Stimulated activated naive CD8-positive, alpha-beta T cell treated with anti-CD3 and anti-CD28 coated beads, Interleukin-15, Interleukin-2, amounts not matched to agents 100 ng/mL and 50 ng/mL, for 24 hours (primary cell): ENCODE measurements at regions not wholly inside any gene's neighbourhood (a gene's known extent, or its start where the extent isn't known, plus 50 kb on each side); places are given as distances from the start of the nearest gene placed in this dataset.

Source experiments
- H3K27ac Mint-ChIP-seq: one replicate; pipeline ENCODE4 v1.8.0; 2021; ENCODE audit warnings: mild to moderate bottlenecking, mixed read lengths
- H3K27me3 Mint-ChIP-seq: one replicate; pipeline ENCODE4 v1.8.0; 2021; ENCODE audit warnings: mixed read lengths
- H3K36me3 Mint-ChIP-seq: one replicate; pipeline ENCODE4 v1.8.0; 2021; ENCODE audit warnings: low read depth, mixed read lengths
- H3K4me1 Mint-ChIP-seq: one replicate; pipeline ENCODE4 v1.8.0; 2021; ENCODE audit warnings: low read depth, mixed read lengths
- H3K4me3 Mint-ChIP-seq: one replicate; pipeline ENCODE4 v1.8.0; 2021; ENCODE audit warnings: mild to moderate bottlenecking, mixed read lengths
- H3K9me3 Mint-ChIP-seq: one replicate; pipeline ENCODE4 v1.8.0; 2021; ENCODE audit warnings: mixed read lengths

DNA sequence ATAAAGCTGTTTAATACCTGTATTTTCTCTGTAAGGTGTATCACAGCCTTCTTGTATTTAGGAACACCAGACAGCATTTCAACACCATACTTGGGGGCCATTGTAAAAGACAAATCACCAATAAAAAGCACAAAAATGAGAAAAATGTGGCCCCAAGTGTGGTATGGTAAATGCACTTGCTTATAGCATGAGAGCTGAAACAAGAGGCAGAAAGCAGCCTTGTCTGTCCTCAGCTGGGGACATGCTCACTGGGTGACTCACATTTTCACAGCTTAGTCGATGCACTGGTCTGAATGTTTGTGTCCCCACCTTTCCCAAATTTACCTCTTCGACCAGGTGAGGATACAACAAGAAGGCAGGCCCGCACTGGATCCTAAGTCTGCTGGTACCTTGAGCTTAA is 639.7 kb upstream of the AGA start:
- no peak overlapping the region for H3K27ac Mint-ChIP-seq
- H3K4me3 Mint-ChIP-seq, result no peak overlapping the region
- no peaks in the 10 kb centered on the region for H3K36me3 Mint-ChIP-seq
- peaks cover 16% of the 10 kb centered on the region for H3K9me3 Mint-ChIP-seq
- H3K4me1 Mint-ChIP-seq, result no peaks in the 10 kb centered on the region
- no peaks in the 10 kb centered on the region for H3K27me3 Mint-ChIP-seq

DNA sequence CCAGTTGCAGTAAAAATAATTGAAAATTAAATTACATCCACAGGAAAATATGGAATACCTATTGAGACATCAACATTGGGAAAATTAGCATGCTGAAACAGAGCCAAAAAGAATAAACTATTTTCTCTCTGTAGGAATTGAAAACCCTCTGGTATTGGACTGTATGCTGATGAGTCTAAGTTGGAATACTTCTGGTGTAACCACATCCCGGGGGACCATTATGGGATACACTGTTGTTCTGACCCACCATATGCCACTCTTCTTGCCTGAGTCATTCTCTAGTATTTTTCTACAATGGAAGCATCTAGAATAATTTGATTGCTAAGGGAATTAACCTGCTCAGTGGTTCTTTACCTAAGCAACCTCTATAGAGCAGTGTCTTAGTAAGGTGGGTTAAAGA is 640.7 kb upstream of the AGA start:
- Mint-ChIP-seq H3K27me3 (no peaks in the 10 kb centered on the region), H3K27ac (no peak overlapping the region), H3K9me3 (peaks cover 16% of the 10 kb centered on the region), H3K4me3 (no peak overlapping the region), H3K36me3 (no peaks in the 10 kb centered on the region), H3K4me1 (no peaks in the 10 kb centered on the region)

DNA sequence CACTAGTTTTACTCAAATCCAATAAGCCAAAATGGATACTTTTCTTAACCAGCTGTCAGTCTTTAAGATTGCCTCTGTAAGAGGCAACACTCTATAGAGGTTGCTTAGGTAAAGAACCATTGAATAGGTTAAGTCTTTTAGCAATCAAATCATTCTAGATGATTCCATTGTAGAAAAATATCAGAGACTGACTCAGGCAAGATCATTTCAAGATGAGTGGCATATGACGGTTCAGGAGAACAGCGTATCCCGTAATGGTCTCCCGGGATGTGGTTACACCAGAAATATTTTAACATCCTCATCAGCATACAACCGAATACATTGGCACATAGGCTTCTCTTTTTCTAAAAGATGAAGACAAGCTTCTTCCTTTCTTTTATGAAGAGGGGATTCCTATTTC is 641.7 kb upstream of the AGA start:
- Mint-ChIP-seq H3K36me3 (no peaks in the 10 kb centered on the region), H3K4me1 (no peaks in the 10 kb centered on the region), H3K9me3 (peaks cover 16% of the 10 kb centered on the region), H3K27ac (no peak overlapping the region), H3K27me3 (no peaks in the 10 kb centered on the region), H3K4me3 (no peak overlapping the region)

DNA sequence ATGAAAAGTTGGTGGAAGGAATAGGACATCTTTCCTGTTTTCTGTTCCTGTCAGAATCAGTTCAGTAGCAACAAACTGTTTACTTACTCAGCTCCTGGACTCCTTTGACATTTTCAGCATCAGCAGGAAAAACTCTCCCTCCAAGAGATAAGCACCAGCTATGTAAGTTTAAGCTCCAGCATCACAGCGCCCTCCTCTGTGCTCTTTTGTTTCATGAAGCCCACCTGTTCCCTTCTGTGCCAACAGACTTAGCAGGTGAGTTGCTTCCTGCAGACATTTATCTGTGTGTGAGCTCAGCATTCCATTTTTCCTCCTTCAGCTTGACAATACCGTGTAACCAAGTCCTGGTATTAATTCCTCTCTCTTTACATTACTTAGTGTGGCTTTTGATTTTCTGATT is 644.1 kb upstream of the AGA start:
- H3K9me3 Mint-ChIP-seq, result peaks cover 9% of the 10 kb centered on the region
- H3K27me3 Mint-ChIP-seq, result no peaks in the 10 kb centered on the region
- H3K4me1 Mint-ChIP-seq, result no peaks in the 10 kb centered on the region
- H3K27ac Mint-ChIP-seq, result no peak overlapping the region
- H3K36me3 Mint-ChIP-seq, result no peaks in the 10 kb centered on the region
- H3K4me3 Mint-ChIP-seq, result no peak overlapping the region

DNA sequence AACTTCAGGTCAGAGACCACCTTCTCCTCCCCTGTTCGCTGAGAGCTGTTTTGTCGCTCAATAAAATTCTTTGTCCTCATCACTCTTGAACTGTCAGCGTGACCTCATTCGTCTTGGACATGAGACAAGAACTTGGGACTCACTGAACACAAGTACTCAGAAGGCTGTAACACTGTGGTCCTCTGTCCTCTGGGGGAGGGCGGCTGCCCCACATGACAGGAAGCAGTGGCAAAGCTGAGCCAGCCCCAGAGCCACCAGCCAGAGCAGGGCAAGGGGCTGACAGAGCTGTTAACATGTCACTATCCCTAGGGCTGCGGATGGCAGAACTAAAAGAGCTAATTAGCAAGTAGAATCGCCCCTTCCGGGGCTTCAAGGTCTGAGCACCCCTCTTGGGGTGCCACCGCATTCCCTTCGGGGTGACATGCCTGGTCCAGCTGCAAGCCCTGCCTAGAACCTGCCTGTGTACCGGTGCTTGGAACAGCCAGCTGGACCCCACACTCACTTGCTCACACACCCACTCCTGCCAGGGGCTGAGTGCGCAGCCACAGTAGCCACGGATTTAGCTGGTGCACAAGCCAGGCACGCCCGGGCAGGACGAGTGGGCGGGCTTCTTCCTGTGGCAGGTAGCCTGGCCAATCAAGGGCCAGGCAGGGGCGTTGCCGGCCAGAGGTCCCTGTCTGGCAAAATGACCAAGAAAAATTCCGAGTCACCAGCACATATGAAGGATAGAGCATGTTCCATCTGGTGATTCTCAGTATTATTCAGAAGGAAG is 648.6 kb upstream of the AGA start:
- Mint-ChIP-seq H3K9me3 (no peaks in the 10 kb centered on the region), H3K27ac (no peak overlapping the region), H3K4me3 (no peak overlapping the region), H3K4me1 (no peaks in the 10 kb centered on the region), H3K27me3 (no peaks in the 10 kb centered on the region), H3K36me3 (no peaks in the 10 kb centered on the region)

DNA sequence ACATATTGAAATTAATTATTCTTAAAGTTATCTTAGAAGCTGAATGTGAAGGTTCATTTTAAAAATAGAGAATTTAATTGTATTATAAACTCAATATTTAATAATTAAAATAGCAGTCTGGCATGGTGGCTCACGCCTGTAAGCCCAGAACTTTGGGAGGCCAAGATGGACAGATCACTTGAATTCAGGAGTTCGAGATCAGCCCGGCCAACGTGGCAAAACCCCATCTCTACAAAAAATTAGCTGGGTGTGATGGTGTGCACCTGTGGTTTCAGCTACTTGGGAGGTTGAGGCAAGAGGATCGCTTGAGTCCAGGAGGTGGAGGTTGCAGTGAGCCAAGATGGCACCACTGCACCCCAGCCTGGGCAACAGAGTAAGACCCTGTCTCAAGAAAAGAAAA is 659.9 kb upstream of the AGA start:
- Mint-ChIP-seq H3K27me3 (no peaks in the 10 kb centered on the region), H3K36me3 (no peaks in the 10 kb centered on the region), H3K27ac (no peak overlapping the region), H3K4me3 (no peak overlapping the region), H3K4me1 (no peaks in the 10 kb centered on the region), H3K9me3 (no peaks in the 10 kb centered on the region)

GRCh38 chr4:178105242-178105641 is 663.0 kb upstream of the AGA start:
- Mint-ChIP-seq H3K36me3 (no peaks in the 10 kb centered on the region), H3K4me3 (no peak overlapping the region), H3K9me3 (no peaks in the 10 kb centered on the region), H3K4me1 (no peaks in the 10 kb centered on the region), H3K27me3 (no peaks in the 10 kb centered on the region), H3K27ac (no peak overlapping the region)

- Mint-ChIP-seq H3K4me1 (no peaks in the 10 kb centered on the region), H3K4me3 (no peak overlapping the region), H3K9me3 (peaks cover 9% of the 10 kb centered on the region), H3K27ac (no peak overlapping the region), H3K36me3 (no peaks in the 10 kb centered on the region), H3K27me3 (no peaks in the 10 kb centered on the region)
These were observed 694.6 kb upstream of the AGA start for GRCh38 chr4:178136736-178137345.

- H3K27me3 Mint-ChIP-seq, result no peaks in the 10 kb centered on the region
- peaks cover 9% of the 10 kb centered on the region for H3K9me3 Mint-ChIP-seq
- H3K36me3 Mint-ChIP-seq, result no peaks in the 10 kb centered on the region
- no peaks in the 10 kb centered on the region for H3K4me1 Mint-ChIP-seq
- no peak overlapping the region for H3K4me3 Mint-ChIP-seq
- no peak overlapping the region for H3K27ac Mint-ChIP-seq
These were observed 695.7 kb upstream of the AGA start for GRCh38 chr4:178137732-178138471.

DNA sequence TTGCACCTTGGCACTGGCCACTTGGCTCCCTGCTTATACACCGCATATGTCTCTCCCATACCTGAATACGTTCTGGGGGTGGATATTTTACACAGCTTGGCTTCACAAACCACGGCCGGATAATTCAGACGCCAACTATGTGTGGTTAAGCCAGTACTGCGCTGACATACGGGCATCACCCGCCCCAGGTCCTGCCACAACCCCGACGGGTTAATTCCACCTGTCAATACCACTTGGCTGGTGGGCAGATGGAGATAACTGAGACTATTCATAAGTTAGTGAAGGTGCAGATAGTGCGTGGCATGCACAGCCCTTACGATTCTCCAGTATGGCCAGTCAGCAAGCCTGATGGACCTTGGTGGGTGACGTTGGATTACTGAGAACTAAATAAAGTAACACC is 696.3 kb upstream of the AGA start:
- H3K9me3 Mint-ChIP-seq, result peaks cover 9% of the 10 kb centered on the region

GRCh38 chr4:178140326-178140915 is 698.2 kb upstream of the AGA start:
- H3K9me3 Mint-ChIP-seq, result peaks cover 5% of the 10 kb centered on the region
- no peaks in the 10 kb centered on the region for H3K36me3 Mint-ChIP-seq
- H3K4me1 Mint-ChIP-seq, result no peaks in the 10 kb centered on the region
- H3K27ac Mint-ChIP-seq, result no peak overlapping the region
- no peaks in the 10 kb centered on the region for H3K27me3 Mint-ChIP-seq
- no peak overlapping the region for H3K4me3 Mint-ChIP-seq

More for the DNA sequence above, 696.3 kb upstream of the AGA start:
- no peaks in the 10 kb centered on the region for H3K27me3 Mint-ChIP-seq
- no peaks in the 10 kb centered on the region for H3K4me1 Mint-ChIP-seq
- no peaks in the 10 kb centered on the region for H3K36me3 Mint-ChIP-seq
- no peak overlapping the region for H3K4me3 Mint-ChIP-seq
- H3K27ac Mint-ChIP-seq, result no peak overlapping the region

DNA sequence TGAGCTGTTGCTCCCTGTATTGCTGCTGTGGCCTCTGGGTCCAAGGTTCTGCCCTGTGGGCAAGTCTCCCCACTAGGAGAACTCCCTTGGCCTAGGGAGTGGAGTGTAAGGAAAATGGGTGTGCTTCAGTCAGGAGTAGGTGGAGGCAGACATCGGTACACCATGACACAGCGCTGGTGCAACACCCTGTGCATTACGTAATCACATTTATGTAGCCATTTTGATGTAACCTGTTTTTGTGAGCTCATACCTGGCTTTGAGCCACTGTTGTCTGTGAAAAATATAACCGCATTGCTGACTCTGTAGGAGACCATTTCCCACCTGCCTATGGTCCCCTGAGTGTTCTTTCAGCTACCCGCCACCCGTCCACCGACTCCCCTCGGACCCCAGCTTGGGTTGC is 700.5 kb upstream of the AGA start:
- H3K4me3 Mint-ChIP-seq, result no peak overlapping the region
- no peaks in the 10 kb centered on the region for H3K4me1 Mint-ChIP-seq
- H3K36me3 Mint-ChIP-seq, result no peaks in the 10 kb centered on the region
- H3K27me3 Mint-ChIP-seq, result no peaks in the 10 kb centered on the region
- peaks cover 5% of the 10 kb centered on the region for H3K9me3 Mint-ChIP-seq
- no peak overlapping the region for H3K27ac Mint-ChIP-seq

DNA sequence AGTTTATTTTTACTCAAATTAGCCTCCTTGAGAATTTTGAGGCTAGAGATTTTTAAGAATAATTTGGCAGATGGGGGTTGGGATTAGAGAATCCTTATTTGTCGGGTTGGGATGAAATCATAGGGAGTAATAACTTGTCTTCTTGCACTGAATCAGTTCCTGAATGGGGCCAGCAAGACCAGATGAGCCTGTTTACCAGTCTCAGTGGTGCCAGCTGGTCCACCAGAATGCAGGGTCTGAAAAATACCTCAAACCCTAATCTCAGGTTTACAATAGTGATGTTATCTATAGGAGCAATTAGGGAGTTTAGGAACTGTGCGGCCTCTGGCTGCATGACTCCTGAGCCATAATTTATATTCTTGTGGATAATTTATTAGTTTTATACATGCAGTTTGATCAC is 705.9 kb upstream of the AGA start:
- no peaks in the 10 kb centered on the region for H3K4me1 Mint-ChIP-seq
- no peaks in the 10 kb centered on the region for H3K27me3 Mint-ChIP-seq
- H3K36me3 Mint-ChIP-seq, result no peaks in the 10 kb centered on the region
- H3K4me3 Mint-ChIP-seq, result no peak overlapping the region
- H3K27ac Mint-ChIP-seq, result no peak overlapping the region
- H3K9me3 Mint-ChIP-seq, result no peaks in the 10 kb centered on the region

DNA sequence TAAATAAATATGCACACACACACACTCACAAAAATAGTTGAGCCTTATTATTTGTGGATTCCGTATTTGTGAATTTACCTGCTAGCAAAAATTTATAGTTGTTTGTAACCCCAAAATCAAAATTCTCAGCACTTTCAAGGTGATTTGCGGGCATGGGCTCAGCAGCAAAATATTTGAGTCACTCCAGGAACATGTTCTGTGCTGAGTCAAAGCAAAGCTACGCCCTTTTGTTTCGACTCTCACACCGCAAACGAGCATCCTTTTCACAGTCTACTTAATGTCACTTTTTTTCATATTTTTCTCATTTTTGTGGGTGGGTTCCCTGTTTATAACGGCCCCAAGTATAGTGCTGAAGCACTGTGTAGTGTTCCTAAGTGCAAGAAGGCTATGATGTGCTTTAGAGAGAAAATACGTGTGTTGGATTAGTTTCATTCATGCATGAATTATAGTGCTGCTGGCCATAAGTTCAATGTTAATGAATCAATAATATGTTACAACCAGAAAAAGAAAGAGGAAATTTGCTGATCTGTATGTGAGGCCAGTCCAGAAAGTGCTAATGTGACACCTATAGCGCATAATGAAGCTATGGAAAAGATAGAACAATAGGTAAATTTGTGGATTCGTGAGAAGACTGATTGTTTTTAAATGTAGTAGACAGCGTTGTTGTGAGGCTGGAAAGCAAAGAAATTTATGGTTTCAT is 723.2 kb upstream of the AGA start:
- Mint-ChIP-seq H3K9me3 (peaks cover 19% of the 10 kb centered on the region), H3K4me1 (no peaks in the 10 kb centered on the region), H3K36me3 (no peaks in the 10 kb centered on the region), H3K27ac (no peak overlapping the region), H3K4me3 (no peak overlapping the region), H3K27me3 (no peaks in the 10 kb centered on the region)

DNA sequence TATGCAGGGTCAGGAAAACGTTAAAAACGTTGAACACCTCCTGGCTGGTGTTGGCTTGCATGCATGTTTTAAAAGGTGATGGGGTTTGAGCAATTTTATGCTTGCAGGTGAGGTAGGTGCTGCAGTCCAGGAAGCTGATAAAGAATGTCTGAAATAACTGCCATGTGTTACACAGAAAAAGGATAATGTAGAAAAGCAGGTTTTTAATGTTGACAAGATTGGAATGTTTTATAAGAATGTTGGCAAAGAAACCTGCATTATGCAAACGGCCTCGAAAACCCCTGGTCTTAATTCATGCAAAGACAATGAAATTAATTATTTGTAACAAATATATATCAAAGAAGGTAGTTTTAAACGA is 723.7 kb upstream of the AGA start:
- no peaks in the 10 kb centered on the region for H3K4me1 Mint-ChIP-seq
- no peaks in the 10 kb centered on the region for H3K36me3 Mint-ChIP-seq
- H3K27ac Mint-ChIP-seq, result no peak overlapping the region
- H3K27me3 Mint-ChIP-seq, result no peaks in the 10 kb centered on the region
- H3K4me3 Mint-ChIP-seq, result no peak overlapping the region
- peaks cover 19% of the 10 kb centered on the region for H3K9me3 Mint-ChIP-seq
